Gastroesophageal sphincter (tissue), 4 donors: ENCODE measurements at regions not wholly inside any gene's neighbourhood (a gene's known extent, or its start where the extent isn't known, plus 50 kb on each side); places are given as distances from the start of the nearest gene placed in this dataset.

Experiments used
- ATAC-seq: fragments of 150-250 bp; one replicate; pipeline ENCODE4 v1.9.1; 2016; ENCODE audit warnings: mild to moderate bottlenecking, moderate library complexity
- H3K27ac ChIP-seq, 4 donors: fragments of 200-600 bp; sonication (generic) in 3 of 4; 1 replicate in 3 of 4; 2 replicates in 1 of 4; pipeline ENCODE4 v1.5.1; 2016 to 2019
- H3K27me3 ChIP-seq: fragments of 200-600 bp; sonication (generic); one replicate; pipeline ENCODE4 v1.5.1; 2019
- H3K36me3 ChIP-seq, 2 donors: fragments of 200-600 bp; sonication (generic); one replicate each; pipeline ENCODE4 v1.5.1; 2019; ENCODE audit warnings: control low read depth in 1 of 2
- H3K4me1 ChIP-seq, 3 donors: fragments of 200-600 bp; sonication (generic); 1 replicate in 2 of 3; 2 replicates in 1 of 3; pipeline ENCODE4 v1.5.1; 2016 to 2019; ENCODE audit warnings: control low read depth in 2 of 3
- H3K4me3 ChIP-seq, 2 donors: fragments of 200-600 bp; sonication (generic); one replicate each; pipeline ENCODE4 v1.5.1; 2019; ENCODE audit warnings: mild to moderate bottlenecking in 1 of 2, moderate library complexity in 1 of 2
- H3K9me3 ChIP-seq, 3 donors: fragments of 200-600 bp; sonication (generic); one replicate each; pipeline ENCODE4 v1.5.1; 2017 to 2019; ENCODE audit warnings: control low read depth in 2 of 3
- EP300 ChIP-seq: sonication (generic); formaldehyde crosslinking; IDR thresholded peaks from one replicate; pipeline ENCODE4 v1.6.1; 2017; ENCODE audit warnings: antibody characterized with exemption, mild to moderate bottlenecking
- POLR2A ChIP-seq, 2 donors: fragments of 450-650 bp; IDR thresholded peaks; one replicate each; pipeline ENCODE4 v1.6.1; 2017; ENCODE audit warnings: antibody characterized with exemption in 2 of 2, mild to moderate bottlenecking in 2 of 2, moderate library complexity in 1 of 2
- POLR2AphosphoS5 ChIP-seq: sonication (generic); formaldehyde crosslinking; IDR thresholded peaks from one replicate; pipeline ENCODE4 v1.6.1; 2017; ENCODE audit warnings: antibody characterized with exemption
- WGBS, 2 donors: methylation state at CpG; one replicate each; pipeline ENCODE4 v1.1.5; 2018; ENCODE audit warnings: low coverage in 1 of 2; 5-methylcytosine and 5-hydroxymethylcytosine counted together
- TF ChIP-seq, protein P1 (sequence below), 4 experiments: fragments of 200-600 bp in 2 of 4; fragments of 450-650 bp in 2 of 4; sonication (generic) in 1 of 4; IDR thresholded peaks; one replicate each; pipeline ENCODE4 v1.5.1; 2017 to 2019; ENCODE audit warnings: antibody characterized with exemption in 4 of 4, mild to moderate bottlenecking in 2 of 4, moderate library complexity in 2 of 4

DNA sequence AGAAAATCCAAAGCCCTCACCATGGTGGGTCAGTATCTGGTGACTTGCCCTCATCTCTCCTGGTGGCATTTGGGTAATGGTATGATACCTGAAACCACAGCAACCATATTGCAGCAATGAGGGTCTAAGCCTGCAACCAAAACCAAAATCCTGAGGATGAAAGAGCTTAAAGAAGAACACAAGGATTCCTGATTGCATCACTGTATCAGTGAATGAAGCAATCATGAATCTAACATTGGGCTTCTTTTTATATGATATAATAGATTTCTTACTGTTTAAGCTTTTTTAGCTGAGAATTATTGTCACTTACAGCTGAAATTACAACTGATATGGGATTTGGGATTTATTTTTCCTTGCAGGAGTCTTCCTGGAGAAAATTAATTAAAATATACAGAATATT, 269.9 kb downstream of the MEF2C start:
- Histone ChIP-seq H3K4me3 (no peak overlapping the region), H3K9me3 (peaks cover 0 to 12% (median 0%) of the 10 kb centered on the region in 3 donors), H3K4me1 (no peaks in the 10 kb centered on the region), H3K36me3 (no peaks in the 10 kb centered on the region), H3K27me3 (no peaks in the 10 kb centered on the region), H3K27ac (no peak overlapping the region)
- ATAC-seq: no peak
- TF ChIP-seq POLR2AphosphoS5 (no peak), POLR2A (IDR thresholded peaks at IDR 0.05) (no peak), EP300 (no peak)
- TF ChIP-seq, protein P1, sequence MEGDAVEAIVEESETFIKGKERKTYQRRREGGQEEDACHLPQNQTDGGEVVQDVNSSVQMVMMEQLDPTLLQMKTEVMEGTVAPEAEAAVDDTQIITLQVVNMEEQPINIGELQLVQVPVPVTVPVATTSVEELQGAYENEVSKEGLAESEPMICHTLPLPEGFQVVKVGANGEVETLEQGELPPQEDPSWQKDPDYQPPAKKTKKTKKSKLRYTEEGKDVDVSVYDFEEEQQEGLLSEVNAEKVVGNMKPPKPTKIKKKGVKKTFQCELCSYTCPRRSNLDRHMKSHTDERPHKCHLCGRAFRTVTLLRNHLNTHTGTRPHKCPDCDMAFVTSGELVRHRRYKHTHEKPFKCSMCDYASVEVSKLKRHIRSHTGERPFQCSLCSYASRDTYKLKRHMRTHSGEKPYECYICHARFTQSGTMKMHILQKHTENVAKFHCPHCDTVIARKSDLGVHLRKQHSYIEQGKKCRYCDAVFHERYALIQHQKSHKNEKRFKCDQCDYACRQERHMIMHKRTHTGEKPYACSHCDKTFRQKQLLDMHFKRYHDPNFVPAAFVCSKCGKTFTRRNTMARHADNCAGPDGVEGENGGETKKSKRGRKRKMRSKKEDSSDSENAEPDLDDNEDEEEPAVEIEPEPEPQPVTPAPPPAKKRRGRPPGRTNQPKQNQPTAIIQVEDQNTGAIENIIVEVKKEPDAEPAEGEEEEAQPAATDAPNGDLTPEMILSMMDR (IDR thresholded peaks at IDR 0.05): no peak

DNA sequence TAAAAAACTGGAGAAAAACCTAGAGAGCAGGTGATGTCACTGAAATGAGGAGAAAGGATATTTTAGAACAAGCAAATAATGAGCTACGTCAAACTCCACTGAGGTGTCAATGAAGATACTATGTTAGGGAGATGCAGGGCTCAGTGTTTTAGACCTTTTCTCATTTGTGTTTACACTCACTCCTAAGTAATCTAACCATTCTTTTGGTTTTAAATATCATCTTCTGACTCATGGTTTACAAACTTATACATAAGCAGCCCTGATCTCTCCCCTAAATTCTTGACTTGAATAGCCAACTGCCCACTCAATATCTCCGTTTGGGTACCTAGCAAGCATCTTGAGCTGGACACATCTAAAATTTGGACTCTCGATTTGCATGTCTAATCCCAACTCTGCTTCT, 272.4 kb downstream of the MEF2C start:
- H3K36me3 ChIP-seq: no peaks in the 10 kb centered on the region
- 77 to 86% methylated on average over 3 of the region's 3 CpGs for WGBS, 2 donors
- H3K27me3 ChIP-seq: no peaks in the 10 kb centered on the region
- H3K4me1 ChIP-seq: no peaks in the 10 kb centered on the region
- no peak overlapping the region for H3K27ac ChIP-seq
- TF ChIP-seq, protein P1 (IDR thresholded peaks at IDR 0.05): no peak
- TF ChIP-seq POLR2AphosphoS5 (no peak), POLR2A (IDR thresholded peaks at IDR 0.05) (no peak), EP300 (no peak)
- peaks cover 0 to 7% (median 0%) of the 10 kb centered on the region in 3 donors for H3K9me3 ChIP-seq
- ATAC-seq: no peak
- no peak overlapping the region for H3K4me3 ChIP-seq

DNA sequence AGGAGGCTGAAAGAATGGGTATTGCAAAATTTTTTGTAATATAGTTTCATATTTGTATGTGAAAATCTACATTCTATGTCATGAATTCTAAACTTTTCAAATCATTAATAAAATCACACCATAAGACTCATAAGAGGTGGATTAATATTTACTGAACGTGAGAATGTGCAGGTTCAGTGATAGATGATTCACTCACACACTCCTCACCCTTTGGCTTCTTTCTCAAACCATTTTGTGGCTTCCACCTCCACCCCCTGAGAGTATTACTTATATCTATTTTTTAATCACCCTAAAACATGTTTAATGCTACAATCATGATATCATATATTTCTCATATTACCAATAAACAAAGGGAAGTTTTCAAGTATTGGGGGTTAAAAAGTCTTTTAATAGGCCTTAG, 275.5 kb downstream of the MEF2C start:
- no peak for ATAC-seq
- no peak overlapping the region for H3K27ac ChIP-seq

DNA sequence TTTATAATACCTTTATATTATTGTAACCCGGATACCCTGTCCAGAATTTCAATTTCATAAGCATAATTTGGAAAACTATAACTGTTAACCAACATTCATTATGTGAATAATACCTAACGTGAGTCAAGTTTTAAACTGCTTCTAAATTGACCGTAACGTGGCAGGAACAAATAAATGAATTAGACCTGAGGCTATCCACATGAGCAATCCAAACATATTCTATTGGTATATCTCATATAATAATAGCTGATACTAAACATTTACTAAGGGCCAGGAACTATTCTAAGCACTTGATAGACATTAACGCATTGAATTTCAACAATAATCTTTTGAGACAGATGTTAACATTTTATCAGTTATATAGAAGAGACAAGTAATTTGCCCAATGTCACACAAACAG, 276.4 kb downstream of the MEF2C start:
- no peak overlapping the region for H3K4me3 ChIP-seq
- TF ChIP-seq, protein P1 (IDR thresholded peaks at IDR 0.05): no peak
- H3K36me3 ChIP-seq: no peaks in the 10 kb centered on the region
- WGBS, 2 donors: 75 to 81% methylated on average over 5 of the region's 5 CpGs
- no peaks in the 10 kb centered on the region for H3K27me3 ChIP-seq
- H3K4me1 ChIP-seq: no peaks in the 10 kb centered on the region
- ATAC-seq: no peak
- H3K9me3 ChIP-seq: peaks cover 0 to 6% (median 0%) of the 10 kb centered on the region in 3 donors
- no peak overlapping the region for H3K27ac ChIP-seq

More for the DNA sequence above, 275.5 kb downstream of the MEF2C start:
- no peaks in the 10 kb centered on the region for H3K36me3 ChIP-seq
- WGBS, 2 donors: 67 to 83% methylated on average over 1 of the region's 1 CpG
- no peaks in the 10 kb centered on the region for H3K4me1 ChIP-seq
- peaks cover 0 to 3% (median 0%) of the 10 kb centered on the region in 3 donors for H3K9me3 ChIP-seq
- TF ChIP-seq EP300 (no peak), POLR2A (IDR thresholded peaks at IDR 0.05) (no peak), POLR2AphosphoS5 (no peak)
- TF ChIP-seq, protein P1 (IDR thresholded peaks at IDR 0.05): no peak
- H3K4me3 ChIP-seq: no peak overlapping the region
- H3K27me3 ChIP-seq: no peaks in the 10 kb centered on the region

DNA sequence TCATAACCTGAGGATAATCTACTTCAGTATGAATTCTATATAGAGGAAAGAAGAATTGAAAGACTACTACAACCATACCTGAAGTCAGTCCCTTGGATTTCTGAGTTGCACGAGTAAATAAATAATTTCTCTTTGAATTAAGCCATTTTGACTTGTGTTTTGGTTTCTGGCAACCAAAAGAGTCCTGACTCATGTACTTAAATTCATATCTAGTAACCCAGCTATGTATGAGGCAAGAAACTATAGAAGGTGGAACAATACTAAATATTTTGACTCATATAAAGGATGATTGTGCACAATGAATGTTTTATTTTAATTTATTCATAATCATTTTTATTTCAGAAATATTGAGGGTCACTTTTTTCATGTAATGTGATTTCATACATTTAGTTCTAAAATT, 276.8 kb downstream of the MEF2C start:
- ATAC-seq: no peak
- Histone ChIP-seq H3K9me3 (peaks cover 0 to 11% (median 0%) of the 10 kb centered on the region in 3 donors), H3K36me3 (no peaks in the 10 kb centered on the region), H3K27me3 (no peaks in the 10 kb centered on the region), H3K4me3 (no peak overlapping the region), H3K27ac (no peak overlapping the region), H3K4me1 (no peaks in the 10 kb centered on the region)
- WGBS, 2 donors: 89 to 100% methylated on average over 1 of the region's 1 CpG
- no peak for TF ChIP-seq EP300
- no peak for TF ChIP-seq POLR2AphosphoS5
- TF ChIP-seq, protein P1 (IDR thresholded peaks at IDR 0.05): no peak
- no peak for TF ChIP-seq POLR2A (IDR thresholded peaks at IDR 0.05)
